GM21447 (cell line): ENCODE measurements at regions not wholly inside any gene's neighbourhood (a gene's known extent, or its start where the extent isn't known, plus 50 kb on each side); places are given as distances from the start of the nearest gene placed in this dataset.
"Not testable (repeated sequence)": the region's sequence is repeated elsewhere in the genome, so short reads cannot be mapped to it uniquely, and the experiment has no call there.

ENCODE experiments used
- ATAC-seq: cut with Tn5 transposase; IDR thresholded peaks from one replicate; pipeline ENCODE4 v1.9.1; 2021; ENCODE audit not compliant: unreplicated experiment

GRCh38 chr14:45868377-45868776, 615.4 kb upstream of the MIS18BP1 start:
- no peak for ATAC-seq

GRCh38 chr14:45867046-45867894, 614.3 kb upstream of the MIS18BP1 start:
- ATAC-seq, result no peak

GRCh38 chr14:45838597-45838996, 585.6 kb upstream of the MIS18BP1 start:
- no peak for ATAC-seq

- ATAC-seq, result no peak
These were observed 566.1 kb upstream of the MIS18BP1 start for GRCh38 chr14:45819107-45819506.

- ATAC-seq, result no peak
These were observed 558.2 kb upstream of the MIS18BP1 start for GRCh38 chr14:45811155-45811554.

- no peak for ATAC-seq
These were observed 557.3 kb upstream of the MIS18BP1 start for GRCh38 chr14:45810152-45810872.

GRCh38 chr14:45807178-45807899, 554.3 kb upstream of the MIS18BP1 start:
- no peak for ATAC-seq

- no peak for ATAC-seq
These were observed 546.5 kb upstream of the MIS18BP1 start for GRCh38 chr14:45799511-45799910.

GRCh38 chr14:45798659-45799058, 545.7 kb upstream of the MIS18BP1 start:
- no peak for ATAC-seq

GRCh38 chr14:45796006-45796405, 543.0 kb upstream of the MIS18BP1 start:
- not testable (repeated sequence) for ATAC-seq

- ATAC-seq, result no peak
These were observed 540.1 kb upstream of the MIS18BP1 start for GRCh38 chr14:45793081-45793480.

GRCh38 chr14:45790293-45790692, 537.3 kb upstream of the MIS18BP1 start:
- ATAC-seq, result no peak

- ATAC-seq, result no peak
These were observed 534.2 kb upstream of the MIS18BP1 start for GRCh38 chr14:45787167-45787566.

GRCh38 chr14:45786266-45786665, 533.3 kb upstream of the MIS18BP1 start:
- no peak for ATAC-seq

GRCh38 chr14:45785240-45785639, 532.2 kb upstream of the MIS18BP1 start:
- no peak for ATAC-seq

GRCh38 chr14:45766247-45766646, 513.2 kb upstream of the MIS18BP1 start:
- ATAC-seq, result no peak

- no peak for ATAC-seq
These were observed 504.7 kb upstream of the MIS18BP1 start for GRCh38 chr14:45757655-45758054.

GRCh38 chr14:45756412-45756811, 503.4 kb upstream of the MIS18BP1 start:
- not testable (repeated sequence) for ATAC-seq

- ATAC-seq, result no peak
These were observed 490.9 kb upstream of the MIS18BP1 start for GRCh38 chr14:45743884-45744283.

- no peak for ATAC-seq
These were observed 489.2 kb upstream of the MIS18BP1 start for GRCh38 chr14:45742187-45742586.

- ATAC-seq, result no peak
These were observed 475.6 kb upstream of the MIS18BP1 start for GRCh38 chr14:45728434-45729225.
